GM21515 (cell line): ENCODE measurements at regions not wholly inside any gene's neighbourhood (a gene's known extent, or its start where the extent isn't known, plus 50 kb on each side); places are given as distances from the start of the nearest gene placed in this dataset.

ENCODE experiments used
- ATAC-seq: cut with Tn5 transposase; IDR thresholded peaks from one replicate; pipeline ENCODE4 v1.9.1; 2021; ENCODE audit not compliant: unreplicated experiment

DNA sequence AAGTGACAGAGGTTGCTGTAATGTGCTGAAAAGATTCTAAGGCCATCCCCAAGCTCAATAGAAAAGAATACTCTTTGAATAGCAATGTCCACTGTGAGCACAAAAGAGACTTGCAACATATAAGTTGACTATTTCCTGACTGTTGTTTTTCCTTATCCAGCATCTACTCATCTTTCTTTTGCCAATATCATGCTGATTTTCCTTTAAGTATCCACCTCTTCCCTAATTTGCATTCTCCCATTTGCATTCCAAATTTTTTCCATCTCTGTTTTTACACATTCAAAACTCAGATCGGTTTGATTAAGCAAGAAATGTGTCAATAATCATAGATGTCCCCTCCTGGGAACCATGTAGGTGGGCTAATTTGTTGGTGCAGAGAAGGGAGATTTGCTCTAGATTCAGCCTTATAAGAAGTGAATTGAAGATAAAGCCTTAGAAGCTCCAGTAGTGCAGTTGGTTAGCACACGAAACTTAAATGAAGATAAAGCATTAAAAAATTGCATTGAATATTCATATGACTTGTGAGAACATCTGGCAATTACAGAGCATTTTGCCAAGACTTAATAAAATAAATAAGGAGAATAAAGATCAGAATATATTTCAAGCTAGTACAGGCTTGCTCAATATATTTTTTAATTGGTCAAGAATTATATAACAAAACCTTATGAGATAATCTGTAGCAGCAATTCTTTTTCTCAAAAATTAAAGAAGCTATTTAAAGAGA is 267.6 kb downstream of the TMEM167A start:
- no peak for ATAC-seq

DNA sequence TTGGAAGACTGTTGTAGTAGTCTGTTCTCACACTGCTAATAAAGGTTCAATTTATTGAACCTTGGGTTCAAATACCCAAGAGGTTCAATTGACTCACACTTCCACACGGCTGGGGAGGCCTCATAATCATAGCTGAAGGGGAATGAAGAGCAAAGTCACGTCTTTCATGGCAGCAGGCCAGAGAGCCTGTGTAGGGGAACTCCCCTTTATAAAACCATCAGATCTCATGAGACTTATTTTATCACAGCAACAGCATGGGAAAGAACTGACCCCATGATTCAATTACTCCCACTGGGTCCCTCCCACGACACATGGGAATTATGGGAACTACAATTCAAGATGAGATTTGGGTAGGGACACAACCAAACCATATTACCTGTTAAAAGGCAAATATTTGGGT is 268.2 kb downstream of the TMEM167A start:
- ATAC-seq = no peak

GRCh38 chr5:82807021-82807420 is 270.2 kb downstream of the TMEM167A start:
- ATAC-seq = no peak

- ATAC-seq = no peak
Observed at GRCh38 chr5:82806513-82806912, 270.7 kb downstream of the TMEM167A start.

DNA sequence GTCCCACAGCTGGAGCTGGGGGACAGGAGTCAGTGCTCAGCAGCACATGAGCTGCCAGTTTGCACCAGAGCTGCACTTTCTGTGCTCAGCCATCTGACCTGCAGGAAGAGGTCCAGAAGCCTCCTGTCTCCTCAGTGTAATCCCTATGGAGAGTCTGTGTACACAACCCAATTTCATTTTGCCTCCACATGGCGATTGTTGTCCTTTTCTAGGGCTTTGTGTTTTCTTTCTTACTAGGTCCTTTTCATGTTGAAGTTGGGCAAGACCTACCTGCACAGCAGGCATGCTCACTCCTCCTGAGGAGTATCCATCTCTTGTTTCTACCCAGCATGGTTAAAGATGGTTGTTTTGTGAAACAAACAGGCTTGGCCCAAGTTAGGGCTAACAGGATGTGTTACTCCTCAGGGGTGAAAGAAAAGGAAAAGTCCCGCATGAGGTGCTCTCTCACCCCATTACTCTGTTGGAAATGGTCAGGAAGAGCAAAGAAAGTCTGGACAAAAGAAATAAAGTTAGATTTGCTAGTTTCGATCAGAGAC is 273.0 kb downstream of the TMEM167A start:
- ATAC-seq = no peak

DNA sequence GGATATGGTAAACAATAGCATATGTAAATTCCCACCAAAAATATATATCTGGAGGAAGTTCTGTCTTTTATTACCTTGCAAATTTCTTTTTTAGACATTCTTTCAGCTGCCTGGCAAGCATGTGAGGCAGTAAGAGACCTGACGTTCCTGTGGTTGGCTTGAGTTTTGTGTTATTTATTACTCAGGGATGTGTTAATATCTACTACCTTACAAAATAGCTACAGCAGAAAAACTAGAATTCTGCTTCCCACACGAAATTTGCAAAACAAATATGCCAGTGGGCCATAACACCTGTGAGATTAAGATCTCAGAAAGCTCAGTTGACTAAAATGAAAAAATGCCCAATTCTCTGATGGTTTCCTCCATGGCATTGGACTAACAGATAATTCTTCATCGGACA is 274.2 kb downstream of the TMEM167A start:
- ATAC-seq = no peak

DNA sequence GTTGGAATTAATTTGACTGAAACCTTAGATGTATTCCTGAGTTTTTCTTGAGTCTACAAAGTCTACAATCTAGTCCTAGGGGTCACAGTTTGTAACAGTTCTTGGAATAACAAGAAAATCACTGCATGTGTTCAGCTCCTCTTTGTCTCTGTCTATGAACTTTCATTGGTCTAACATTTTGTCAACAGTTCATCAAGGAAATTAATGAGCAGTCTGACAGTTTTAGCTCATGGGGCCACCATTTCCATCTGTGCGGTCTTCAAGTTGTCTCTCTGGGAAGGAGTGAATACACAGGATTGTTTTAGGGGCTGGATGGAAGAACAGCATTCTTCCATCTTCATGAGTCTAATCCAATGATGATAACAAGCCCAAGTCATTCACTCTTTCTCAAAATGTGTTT is 276.4 kb downstream of the TMEM167A start:
- no peak for ATAC-seq

GRCh38 chr5:82799361-82800077 is 277.7 kb downstream of the TMEM167A start:
- no peak for ATAC-seq

DNA sequence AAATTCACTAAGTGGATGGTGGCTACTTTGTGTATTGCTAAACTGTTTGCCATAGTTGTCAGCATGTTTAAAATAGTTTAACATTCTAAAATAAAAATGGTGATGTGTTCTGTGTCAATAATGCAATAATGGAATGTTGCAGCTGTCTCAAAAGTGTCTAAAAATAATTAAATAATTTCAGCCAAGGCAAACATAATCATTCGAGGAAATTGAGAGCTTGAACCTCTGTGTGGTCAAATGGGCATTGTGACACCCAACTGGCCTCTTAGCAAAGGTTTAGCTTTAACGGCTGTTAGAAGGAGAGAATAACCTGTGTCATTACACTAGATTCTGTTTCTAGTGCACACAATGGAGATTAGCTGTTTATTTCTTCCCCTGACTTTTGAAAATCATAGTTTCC is 278.5 kb downstream of the TMEM167A start:
- no peak for ATAC-seq

- ATAC-seq = no peak
Observed at GRCh38 chr5:82796643-82797416, 280.4 kb downstream of the TMEM167A start.

- ATAC-seq = no peak
Observed at GRCh38 chr5:82794876-82795275, 282.3 kb downstream of the TMEM167A start.

DNA sequence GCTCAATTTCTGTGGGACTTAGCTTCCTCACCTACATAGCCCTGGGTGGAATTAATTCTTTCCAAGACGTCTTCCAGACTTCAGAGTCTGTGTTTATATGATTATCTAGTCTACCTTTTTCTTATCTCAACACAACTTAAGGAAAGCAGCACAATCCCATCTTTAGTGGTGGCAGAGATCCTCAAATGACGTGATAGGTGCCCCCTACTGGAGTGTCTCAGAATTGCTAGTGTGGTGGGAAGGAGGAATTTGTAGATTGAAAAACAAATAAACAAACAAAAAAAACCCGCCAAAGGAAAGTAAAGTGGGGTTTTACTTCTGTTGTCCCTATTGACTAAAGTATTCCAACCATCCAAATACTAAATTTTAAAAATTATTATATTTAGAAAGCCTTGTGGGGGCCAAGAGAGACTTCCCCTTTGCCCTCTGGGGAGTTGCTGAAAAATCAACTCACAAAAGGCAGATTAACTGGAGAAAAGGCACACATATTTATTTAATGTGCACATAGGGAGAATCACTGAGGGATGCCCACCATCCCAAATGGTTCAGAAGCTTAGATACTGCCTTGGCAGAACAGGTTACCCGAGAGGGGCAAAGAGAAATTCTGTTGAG is 283.3 kb downstream of the TMEM167A start:
- ATAC-seq = no peak

DNA sequence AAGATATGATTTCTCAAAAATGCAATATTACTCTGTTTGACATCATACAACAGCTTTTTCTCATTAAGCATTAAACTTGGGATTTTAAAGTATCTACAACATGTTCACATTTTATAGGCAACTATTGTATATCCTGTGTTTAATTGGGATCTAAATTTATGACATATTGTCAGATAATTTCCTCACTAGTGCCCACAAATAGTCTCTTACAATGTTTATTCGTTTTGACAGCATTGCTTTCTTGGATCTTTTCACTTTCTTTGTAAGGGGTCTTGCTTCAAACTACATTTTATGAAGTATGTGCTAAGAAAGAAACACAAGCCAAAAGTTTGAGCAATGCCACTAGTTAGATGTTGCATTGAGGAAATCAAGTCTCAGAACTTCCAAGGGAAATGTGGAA is 285.1 kb downstream of the TMEM167A start:
- no peak for ATAC-seq

GRCh38 chr5:82789095-82789494 is 288.1 kb downstream of the TMEM167A start:
- ATAC-seq = no peak

GRCh38 chr5:82786748-82787147 is 290.4 kb downstream of the TMEM167A start:
- no peak for ATAC-seq

DNA sequence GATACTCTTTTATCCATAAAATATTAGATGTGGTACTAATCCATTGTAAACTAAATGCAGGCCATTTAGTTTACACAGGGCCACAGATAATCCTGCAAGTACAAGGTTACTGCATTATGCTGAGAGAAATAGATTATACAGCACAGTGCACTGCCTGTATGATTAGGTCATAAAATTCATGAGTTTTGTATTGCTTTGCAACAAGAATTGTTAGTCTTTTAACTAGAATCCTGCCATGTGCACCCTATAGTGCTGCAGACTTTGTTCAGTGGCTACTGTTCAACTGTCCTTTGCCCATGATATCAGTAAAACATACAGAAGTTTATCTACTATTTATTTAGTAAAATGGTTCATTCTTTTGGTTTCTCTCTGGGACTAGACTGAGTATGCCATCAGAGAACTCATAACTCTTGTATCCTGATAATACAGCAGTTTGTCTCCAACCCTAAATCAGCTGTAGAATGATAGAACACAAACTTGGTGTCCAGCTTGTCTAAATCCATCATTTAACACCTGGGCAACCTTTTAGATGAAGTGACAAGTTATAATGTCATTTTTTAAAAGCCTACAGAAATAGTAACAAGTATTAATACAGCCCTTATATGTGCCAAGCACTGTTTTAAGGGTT is 291.2 kb downstream of the TMEM167A start:
- no peak for ATAC-seq

GRCh38 chr5:82785456-82785855 is 291.7 kb downstream of the TMEM167A start:
- no peak for ATAC-seq

- ATAC-seq = no peak
Observed at GRCh38 chr5:82784521-82784920, 292.7 kb downstream of the TMEM167A start.

GRCh38 chr5:82777106-82777505 is 300.1 kb downstream of the TMEM167A start:
- ATAC-seq = no peak

- no peak for ATAC-seq
Observed at GRCh38 chr5:82772281-82772680, 304.9 kb downstream of the TMEM167A start.

GRCh38 chr5:82766206-82766605 is 311.0 kb downstream of the TMEM167A start:
- ATAC-seq = no peak
